Activated CD8-positive, alpha-beta memory T cell treated with anti-CD3 and anti-CD28 coated beads, Interleukin-2, amount 10 ng/mL, durations not matched to agents 7 days and 5 days (primary cell): ENCODE measurements at regions not wholly inside any gene's neighbourhood (a gene's known extent, or its start where the extent isn't known, plus 50 kb on each side); places are given as distances from the start of the nearest gene placed in this dataset.
"Not testable (repeated sequence)": the region's sequence is repeated elsewhere in the genome, so short reads cannot be mapped to it uniquely, and the experiment has no call there.

ENCODE experiments used
- ATAC-seq: fragments of 150-1000 bp; cut with Tn5 transposase; one replicate; pipeline ENCODE4 v1.10.0; 2021; ENCODE audit warnings: moderate library complexity
- CTCF ChIA-PET: fragments of 350-600 bp; sonication (Branson Sonifier 250); formaldehyde crosslinking; loops from one replicate; lab custom pipeline; 2021; ENCODE audit warnings: antibody characterized with exemption; lab: Charles Lee
- DNase-seq: peaks from one replicate; pipeline ENCODE4 v3.0.0-alpha.2; 2020
- H3K27ac Mint-ChIP-seq: one replicate; pipeline ENCODE4 v1.8.0; 2021; ENCODE audit warnings: mild to moderate bottlenecking, mixed read lengths
- H3K27me3 Mint-ChIP-seq: one replicate; pipeline ENCODE4 v1.8.0; 2021; ENCODE audit warnings: mixed read lengths
- H3K36me3 Mint-ChIP-seq: one replicate; pipeline ENCODE4 v1.8.0; 2021; ENCODE audit warnings: mild to moderate bottlenecking, mixed read lengths
- H3K4me1 Mint-ChIP-seq: one replicate; pipeline ENCODE4 v1.8.0; 2021; ENCODE audit warnings: mixed read lengths
- H3K4me3 Mint-ChIP-seq: one replicate; pipeline ENCODE4 v1.8.0; 2021; ENCODE audit warnings: mild to moderate bottlenecking, moderate library complexity, mixed read lengths
- H3K9me3 Mint-ChIP-seq: one replicate; pipeline ENCODE4 v1.8.0; 2022; ENCODE audit warnings: low read depth, mixed read lengths

GRCh38 chr7:45289611-45290010, 132.0 kb downstream of the RAMP3 start:
- H3K36me3 Mint-ChIP-seq, H3K4me3 Mint-ChIP-seq, DNase-seq, ATAC-seq, H3K27ac Mint-ChIP-seq, H3K27me3 Mint-ChIP-seq, CTCF ChIA-PET, H3K4me1 Mint-ChIP-seq: not testable (repeated sequence)
- peaks cover 13% of the 10 kb centered on the region for H3K9me3 Mint-ChIP-seq

DNA sequence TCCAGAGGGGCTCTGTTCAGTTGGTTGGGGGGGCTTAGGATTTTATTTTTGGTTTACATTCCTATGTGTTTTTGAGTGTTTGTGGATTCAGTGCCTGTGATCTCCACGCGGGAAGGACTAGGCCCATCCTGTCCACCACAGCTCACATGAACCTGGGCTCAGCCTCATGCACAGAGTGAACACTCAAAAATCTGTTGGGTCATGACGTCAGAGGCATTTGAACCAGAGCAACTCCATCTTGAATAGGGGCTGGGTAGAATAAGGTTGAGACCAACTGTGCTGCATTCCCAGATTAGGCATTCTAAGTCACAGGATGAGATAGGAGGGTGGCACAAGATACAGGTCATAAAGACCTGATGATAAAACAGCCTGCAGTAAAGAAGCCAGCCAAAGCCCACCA, 133.3 kb downstream of the RAMP3 start:
- CTCF ChIA-PET, result no interaction called here
- DNase-seq, result no peak
- Mint-ChIP-seq H3K27me3 (no peaks in the 10 kb centered on the region), H3K27ac (no peak overlapping the region), H3K4me1 (no peaks in the 10 kb centered on the region), H3K4me3 (no peak overlapping the region), H3K36me3 (peaks cover 2% of the 10 kb centered on the region), H3K9me3 (peaks cover 13% of the 10 kb centered on the region)
- no peak for ATAC-seq

DNA sequence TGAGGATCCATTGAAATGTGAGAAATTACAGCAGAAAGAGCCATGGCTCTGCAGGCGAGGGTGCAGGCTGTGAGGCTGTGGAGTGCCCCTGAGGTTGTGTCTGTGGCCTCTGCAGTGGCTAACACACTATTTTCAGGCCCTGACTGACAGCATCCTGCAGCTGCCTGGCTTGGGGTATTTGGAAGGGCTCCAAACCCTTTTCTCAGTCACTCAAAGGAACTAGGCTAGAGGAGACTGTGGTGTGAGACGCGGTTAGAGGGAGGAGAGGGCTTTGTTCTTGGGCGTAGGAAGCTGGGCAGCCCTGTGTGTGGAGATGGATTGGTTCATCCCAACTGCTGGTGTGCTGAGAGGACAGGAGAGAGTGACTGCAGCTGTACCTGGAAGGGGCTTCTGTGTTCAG, 134.9 kb downstream of the RAMP3 start:
- Mint-ChIP-seq H3K27me3 (peaks cover 4% of the 10 kb centered on the region), H3K27ac (no peak overlapping the region), H3K4me3 (no peak overlapping the region), H3K36me3 (peaks cover 2% of the 10 kb centered on the region), H3K4me1 (no peaks in the 10 kb centered on the region), H3K9me3 (peaks cover 13% of the 10 kb centered on the region)
- CTCF ChIA-PET, result no interaction called here
- no peak for DNase-seq
- no peak for ATAC-seq

- H3K27ac Mint-ChIP-seq, result no peak overlapping the region
- no peaks in the 10 kb centered on the region for H3K36me3 Mint-ChIP-seq
- H3K4me1 Mint-ChIP-seq, result no peaks in the 10 kb centered on the region
- peaks cover 8% of the 10 kb centered on the region for H3K9me3 Mint-ChIP-seq
- H3K4me3 Mint-ChIP-seq, result no peak overlapping the region
- DNase-seq (no peak), ATAC-seq (no peak)
- H3K27me3 Mint-ChIP-seq, result peaks cover 6% of the 10 kb centered on the region
- CTCF ChIA-PET, result no interaction called here
Measured at GRCh38 chr7:45293295-45293942, 135.8 kb downstream of the RAMP3 start.

GRCh38 chr7:45294559-45294958, 137.0 kb downstream of the RAMP3 start:
- CTCF ChIA-PET, result no interaction called here
- H3K9me3 Mint-ChIP-seq, result peaks cover 4% of the 10 kb centered on the region
- no peaks in the 10 kb centered on the region for H3K36me3 Mint-ChIP-seq
- no peak for DNase-seq
- H3K4me3 Mint-ChIP-seq, result no peak overlapping the region
- peaks cover 13% of the 10 kb centered on the region for H3K27me3 Mint-ChIP-seq
- no peaks in the 10 kb centered on the region for H3K4me1 Mint-ChIP-seq
- H3K27ac Mint-ChIP-seq, result no peak overlapping the region
- ATAC-seq, result no peak

GRCh38 chr7:45295222-45295621, 137.6 kb downstream of the RAMP3 start:
- Mint-ChIP-seq H3K4me1 (no peaks in the 10 kb centered on the region), H3K27me3 (peaks cover 19% of the 10 kb centered on the region), H3K4me3 (no peak overlapping the region), H3K9me3 (no peaks in the 10 kb centered on the region), H3K27ac (no peak overlapping the region), H3K36me3 (no peaks in the 10 kb centered on the region)
- ATAC-seq (no peak), DNase-seq (no peak)
- CTCF ChIA-PET, result interaction anchor here (1.4 kb wide), 1 partner anchor 8 kb away, joined by 3 read pairs; no protein-coding TSS in a partner anchor

- Mint-ChIP-seq H3K36me3 (no peaks in the 10 kb centered on the region), H3K4me1 (no peaks in the 10 kb centered on the region), H3K9me3 (no peaks in the 10 kb centered on the region), H3K4me3 (no peak overlapping the region), H3K27me3 (peaks cover 32% of the 10 kb centered on the region), H3K27ac (no peak overlapping the region)
- CTCF ChIA-PET, result interaction anchor here (1.4 kb wide), 1 partner anchor 10 kb away, joined by 3 read pairs; no protein-coding TSS in a partner anchor
- no peak for ATAC-seq
- DNase-seq, result no peak
Measured at GRCh38 chr7:45296748-45297147, 139.2 kb downstream of the RAMP3 start.

- Mint-ChIP-seq H3K36me3 (no peaks in the 10 kb centered on the region), H3K4me1 (no peaks in the 10 kb centered on the region), H3K27ac (no peak overlapping the region), H3K4me3 (no peak overlapping the region), H3K9me3 (no peaks in the 10 kb centered on the region), H3K27me3 (peaks cover 39% of the 10 kb centered on the region)
- no peak for ATAC-seq
- CTCF ChIA-PET, result no interaction called here
- DNase-seq, result no peak
Measured at GRCh38 chr7:45306752-45307305, 149.2 kb downstream of the RAMP3 start.

GRCh38 chr7:45311597-45311996, 154.0 kb downstream of the RAMP3 start:
- ATAC-seq (no peak), DNase-seq (no peak)
- H3K27ac Mint-ChIP-seq, result no peak overlapping the region
- no peak overlapping the region for H3K4me3 Mint-ChIP-seq
- CTCF ChIA-PET, result no interaction called here
- peaks cover 19% of the 10 kb centered on the region for H3K27me3 Mint-ChIP-seq
- no peaks in the 10 kb centered on the region for H3K4me1 Mint-ChIP-seq
- no peaks in the 10 kb centered on the region for H3K9me3 Mint-ChIP-seq
- H3K36me3 Mint-ChIP-seq, result no peaks in the 10 kb centered on the region

DNA sequence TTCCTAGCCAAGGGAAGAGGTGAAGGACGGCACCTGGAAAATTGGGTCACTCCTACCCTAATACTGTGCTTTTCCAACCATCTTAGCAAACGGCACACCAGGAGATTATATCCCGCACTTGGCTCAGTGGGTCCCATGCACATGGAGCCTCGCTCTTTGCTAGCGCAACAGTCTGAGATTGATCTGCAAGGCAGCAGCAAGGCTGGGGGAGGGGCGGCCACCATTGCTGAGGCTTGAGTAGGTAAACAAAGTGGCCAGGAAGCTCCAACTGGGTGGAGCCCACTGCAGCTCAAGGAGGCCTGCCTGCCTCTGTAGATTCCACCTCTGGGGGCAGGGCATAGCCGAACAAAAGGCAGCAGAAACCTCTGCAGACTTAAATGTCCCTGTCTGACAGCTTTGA, 157.9 kb downstream of the RAMP3 start:
- H3K27me3 Mint-ChIP-seq, result peaks cover 18% of the 10 kb centered on the region
- H3K27ac Mint-ChIP-seq, DNase-seq, H3K36me3 Mint-ChIP-seq, ATAC-seq, H3K4me1 Mint-ChIP-seq, H3K9me3 Mint-ChIP-seq, H3K4me3 Mint-ChIP-seq, CTCF ChIA-PET: not testable (repeated sequence)

DNA sequence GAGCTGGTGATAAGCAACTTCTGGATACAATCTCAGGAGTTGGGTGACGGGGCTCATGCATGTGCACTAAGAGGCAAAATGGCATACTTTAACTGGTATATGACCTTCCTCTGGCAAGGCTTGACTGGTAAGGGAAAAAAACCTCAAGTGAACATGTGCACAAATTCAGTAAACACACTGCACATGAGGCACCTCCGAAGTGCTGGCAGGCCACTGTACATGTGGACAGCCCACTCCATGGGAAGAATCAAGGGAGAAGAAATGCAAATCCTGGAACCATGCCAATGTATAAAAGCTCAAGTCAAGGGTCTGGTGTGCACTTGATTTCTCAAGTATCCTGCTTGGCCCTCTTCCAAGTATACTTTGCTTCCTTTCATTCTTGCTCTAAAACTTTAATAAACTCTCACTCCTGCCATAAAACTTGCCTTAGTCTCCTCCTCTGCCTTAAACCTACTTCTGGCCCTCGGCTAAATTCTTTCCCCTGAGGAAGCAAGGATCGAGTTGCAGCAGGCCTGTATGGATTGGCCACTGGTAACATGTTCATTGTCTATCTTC, 167.2 kb downstream of the RAMP3 start:
- Mint-ChIP-seq H3K27me3 (peaks cover 6% of the 10 kb centered on the region), H3K4me1 (peaks cover 6% of the 10 kb centered on the region)
- CTCF ChIA-PET, result no interaction called here

DNA sequence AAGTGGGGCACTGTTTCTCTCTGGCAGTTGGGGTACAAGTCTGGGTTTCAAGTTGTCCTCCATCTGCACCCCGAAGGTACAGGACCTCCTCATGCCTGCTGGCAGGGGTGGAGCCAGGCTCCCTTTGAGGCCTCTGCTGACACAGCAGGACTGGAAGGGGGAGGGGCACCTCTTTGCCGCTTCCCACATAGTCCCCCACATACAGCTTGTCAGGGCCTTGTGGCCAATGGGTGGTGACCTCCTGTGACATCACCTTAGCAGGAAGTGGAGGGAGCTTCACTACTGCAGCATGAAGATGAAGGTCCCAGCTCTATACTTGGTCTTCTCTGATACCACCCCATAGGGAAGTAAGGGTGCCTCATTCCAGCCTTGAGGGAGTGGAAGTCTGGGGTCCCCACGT, 167.8 kb downstream of the RAMP3 start:
- no peaks in the 10 kb centered on the region for H3K36me3 Mint-ChIP-seq
- CTCF ChIA-PET, result interaction anchor here (0.7 kb wide), 1 partner anchor 36 kb away, joined by 3 read pairs; no protein-coding TSS in a partner anchor

More for the DNA sequence above, 167.2 kb downstream of the RAMP3 start:
- Mint-ChIP-seq H3K27ac (no peak overlapping the region), H3K4me3 (no peak overlapping the region), H3K9me3 (no peaks in the 10 kb centered on the region), H3K36me3 (no peaks in the 10 kb centered on the region)
- DNase-seq (no peak), ATAC-seq (no peak)

GRCh38 chr7:45328403-45328981, 170.9 kb downstream of the RAMP3 start:
- Mint-ChIP-seq H3K27me3 (peaks cover 10% of the 10 kb centered on the region), H3K36me3 (no peaks in the 10 kb centered on the region), H3K4me3 (no peak overlapping the region), H3K4me1 (peaks cover 6% of the 10 kb centered on the region), H3K27ac (no peak overlapping the region), H3K9me3 (peaks cover 2% of the 10 kb centered on the region)
- DNase-seq (no peak), ATAC-seq (no peak)
- CTCF ChIA-PET, result no interaction called here

More for the DNA sequence above, 167.8 kb downstream of the RAMP3 start:
- Mint-ChIP-seq H3K4me1 (peaks cover 6% of the 10 kb centered on the region), H3K4me3 (no peak overlapping the region), H3K27ac (no peak overlapping the region), H3K9me3 (no peaks in the 10 kb centered on the region), H3K27me3 (peaks cover 6% of the 10 kb centered on the region)
- DNase-seq, result no peak
- ATAC-seq, result no peak

DNA sequence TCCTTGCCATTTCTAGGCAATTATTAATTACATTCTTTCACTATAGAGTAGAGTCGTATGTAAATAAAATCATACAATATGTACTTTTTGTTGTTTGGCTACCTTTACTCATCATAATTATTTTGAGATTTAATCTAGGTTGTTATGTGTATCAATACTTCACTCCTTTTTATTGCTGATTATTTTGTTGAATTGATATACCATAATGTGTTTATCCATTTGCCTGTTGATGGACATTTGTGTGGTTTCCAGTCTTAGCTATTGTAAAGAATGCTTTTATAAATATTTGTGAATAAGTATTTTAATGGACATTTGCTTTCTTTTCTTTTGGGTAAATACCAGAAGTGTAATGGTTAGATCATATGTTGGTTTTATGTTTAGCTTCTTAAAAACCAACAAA, 174.0 kb downstream of the RAMP3 start:
- no peak overlapping the region for H3K27ac Mint-ChIP-seq
- DNase-seq, result no peak
- no peak for ATAC-seq
- peaks cover 2% of the 10 kb centered on the region for H3K9me3 Mint-ChIP-seq
- H3K4me3 Mint-ChIP-seq, result no peak overlapping the region
- H3K36me3 Mint-ChIP-seq, result no peaks in the 10 kb centered on the region
- peaks cover 6% of the 10 kb centered on the region for H3K4me1 Mint-ChIP-seq
- peaks cover 31% of the 10 kb centered on the region for H3K27me3 Mint-ChIP-seq
- CTCF ChIA-PET, result no interaction called here
